Endothelial cell of umbilical vein (primary cell): ENCODE measurements at regions not wholly inside any gene's neighbourhood (a gene's known extent, or its start where the extent isn't known, plus 50 kb on each side); places are given as distances from the start of the nearest gene placed in this dataset.

Experiments used
- BruUV-seq: library from RNA; stranded (reverse); fragments of 400-500 nt; replicated peaks from 2 replicates; lab custom pipeline; 2021; lab: Mats Ljungman, UMichigan
- CTCF ChIA-PET: fragments of 300-600, 350-600 bp; sonication (Branson Sonifier 250); formaldehyde crosslinking; loops from one replicate; lab custom pipeline; 2021; ENCODE audit warnings: antibody characterized with exemption, inconsistent platforms; lab: Charles Lee
- POLR2A ChIA-PET: fragments of 300-600, 350-600 bp; sonication (Branson Sonifier 250); formaldehyde crosslinking; loops from one replicate; lab custom pipeline; 2021; ENCODE audit warnings: antibody characterized with exemption, inconsistent platforms; lab: Charles Lee
- DNase-seq: peaks from one replicate; pipeline ENCODE4 v3.0.0-alpha.2; 2011; ENCODE audit warnings: low read depth, low spot score
- FAIRE-seq: peaks from 2 replicates; lab custom pipeline; 2011; peaks lifted over from hg19 to GRCh38; lab: Jason Lieb, UNC
- H2AFZ ChIP-seq: 2 replicates; pipeline ENCODE4 v1.6.0; 2012; ENCODE audit warnings: low read depth, low read length, control low read depth, inconsistent platforms
- H3K27ac ChIP-seq: 2 replicates; pipeline ENCODE4 v1.5.1; 2011; ENCODE audit warnings: low read depth, mild to moderate bottlenecking, control low read depth, low read length, moderate library complexity; ENCODE audit not compliant: insufficient read depth
- H3K27me3 ChIP-seq, 2 experiments: 2 replicates each; pipeline versions ENCODE4 v1.6.0 to v1.6.1; 2011; ENCODE audit warnings: low read length in 2 of 2, mixed read lengths in 1 of 2; ENCODE audit not compliant: control insufficient read depth in 2 of 2, insufficient read depth in 2 of 2
- H3K36me3 ChIP-seq, 2 experiments: 2 replicates in 1 of 2; 3 replicates in 1 of 2; pipeline ENCODE4 v1.5.1; 2011; ENCODE audit warnings: low read length in 2 of 2, mild to moderate bottlenecking in 1 of 2, moderate library complexity in 1 of 2; ENCODE audit not compliant: control insufficient read depth in 2 of 2, insufficient read depth in 2 of 2; ENCODE audit errors: extremely low read depth in 1 of 2
- H3K4me1 ChIP-seq: 3 replicates; pipeline ENCODE4 v1.5.1; 2011; ENCODE audit warnings: mild to moderate bottlenecking, low read length; ENCODE audit not compliant: control insufficient read depth, insufficient read depth; ENCODE audit errors: extremely low read depth
- H3K4me2 ChIP-seq: 2 replicates; pipeline ENCODE4 v1.6.1; 2011; ENCODE audit warnings: low read length, control low read depth, mixed read lengths; ENCODE audit not compliant: insufficient read depth
- H3K4me3 ChIP-seq, 3 experiments: fragments of 200-600 bp in 1 of 3; sonication (generic), shearing (Covaris generic) in 1 of 3; replicated peaks in 1 of 3; 2 replicates each; pipeline ENCODE4 v1.5.1; 2011 to 2016; ENCODE audit warnings: control low read depth in 3 of 3, low read length in 3 of 3, mild to moderate bottlenecking in 2 of 3, inconsistent platforms in 1 of 3, low read depth in 1 of 3, moderate library complexity in 1 of 3; ENCODE audit not compliant: insufficient read depth in 1 of 3
- H3K79me2 ChIP-seq: 2 replicates; pipeline ENCODE4 v1.6.0; 2012; ENCODE audit warnings: low read length, inconsistent platforms; ENCODE audit not compliant: control insufficient read depth, insufficient read depth
- H3K9ac ChIP-seq: replicated peaks from 2 replicates; pipeline ENCODE3; 2011; ENCODE audit warnings: low read length, control low read depth; ENCODE audit not compliant: insufficient read depth; ENCODE audit errors: extremely low read depth
- H3K9me1 ChIP-seq: replicated peaks from 3 replicates; pipeline ENCODE4 v1.6.0; 2011; ENCODE audit warnings: mild to moderate bottlenecking, low read length; ENCODE audit not compliant: control insufficient read depth, insufficient read depth; ENCODE audit errors: extremely low read depth
- H3K9me3 ChIP-seq: replicated peaks from 2 replicates; pipeline ENCODE4 v1.5.1; 2012; ENCODE audit warnings: low read length, inconsistent platforms; ENCODE audit not compliant: control insufficient read depth, insufficient read depth
- H4K20me1 ChIP-seq: replicated peaks from 2 replicates; pipeline ENCODE3; 2011; ENCODE audit warnings: mild to moderate bottlenecking, low read length; ENCODE audit not compliant: control insufficient read depth, insufficient read depth; ENCODE audit errors: extremely low read depth
- EZH2 ChIP-seq: IDR thresholded peaks from 2 replicates; pipeline ENCODE4 v1.6.1; 2012; ENCODE audit warnings: borderline replicate concordance, low read depth, mild to moderate bottlenecking, moderate library complexity, low read length, inconsistent platforms; ENCODE audit not compliant: severe bottlenecking
- FOS ChIP-seq: IDR thresholded peaks from 2 replicates; pipeline ENCODE4 v1.6.1; 2011; ENCODE audit warnings: mild to moderate bottlenecking, low read length, moderate library complexity, borderline replicate concordance; ENCODE audit not compliant: insufficient read depth
- GATA2 ChIP-seq: IDR thresholded peaks from 2 replicates; pipeline ENCODE4 v1.7.0; 2011; ENCODE audit warnings: low read depth, mild to moderate bottlenecking, moderate library complexity, mixed read lengths, low read length; ENCODE audit not compliant: insufficient read length, insufficient read depth
- JUN ChIP-seq: IDR thresholded peaks from 2 replicates; pipeline ENCODE4 v1.6.1; 2011; ENCODE audit warnings: borderline replicate concordance, low read depth; ENCODE audit not compliant: insufficient read length, insufficient read depth
- MAX ChIP-seq: IDR thresholded peaks from 2 replicates; pipeline ENCODE4 v1.6.1; 2011; ENCODE audit not compliant: insufficient read depth, insufficient read length
- MYC ChIP-seq: IDR thresholded peaks from one replicate; pipeline ENCODE4 v1.6.1; 2011; ENCODE audit warnings: mild to moderate bottlenecking, low read depth, low read length
- POLR2A ChIP-seq: IDR thresholded peaks from 2 replicates; pipeline ENCODE4 v1.6.1; 2012; ENCODE audit warnings: low read depth, mild to moderate bottlenecking, control low read depth, low read length
- POLR2AphosphoS5 ChIP-seq: IDR thresholded peaks from 2 replicates; pipeline ENCODE4 v1.6.1; 2012; ENCODE audit warnings: low read depth, mild to moderate bottlenecking, control low read depth, low read length, moderate library complexity; ENCODE audit not compliant: insufficient read depth
- dilution Hi-C: fragments of 300-500 bp; cut with MboI; formaldehyde crosslinking; loops from one replicate; pipeline ENCODE4 v1.15.0; 2019; ENCODE audit warnings: low sequenced_read_pairs; ENCODE audit not compliant: extremely low pct_ligation_motif_present
- intact Hi-C: fragments of 100-400 bp; cut with micrococcal nuclease; formaldehyde crosslinking; loops from one replicate; pipeline ENCODE4 v1.10.0; 2022
- TF ChIP-seq, protein P1 (sequence below), 2 donors: IDR thresholded peaks; 1 replicate in 1 of 2; 2 replicates in 1 of 2; pipeline ENCODE4 v1.5.1; 2011; ENCODE audit warnings: low read length in 2 of 2, mild to moderate bottlenecking in 2 of 2, moderate library complexity in 2 of 2, control low read depth in 1 of 2, inconsistent platforms in 1 of 2, low read depth in 1 of 2; ENCODE audit not compliant: insufficient read depth in 1 of 2; ENCODE audit errors: extremely low read depth in 1 of 2

- H3K36me3 ChIP-seq = no peaks in the 10 kb centered on the region
- H3K79me2 ChIP-seq = no peaks in the 10 kb centered on the region
- no peak overlapping the region for H3K4me3 ChIP-seq
- ChIA-PET CTCF (interaction anchor here (1.6 to 2.0 kb wide), 2 partner anchors 8 to 62 kb away, joined by 7 to 17 read pairs; no protein-coding TSS in a partner anchor), POLR2A (no interaction called here)
- FAIRE-seq (no peak), DNase-seq (no peak)
- H3K9me1 ChIP-seq = no peaks in the 10 kb centered on the region
- dilution Hi-C loops = no loop called here
- TF ChIP-seq FOS (no peak), EZH2 (no peak), MAX (no peak), POLR2A (no peak), POLR2AphosphoS5 (no peak), MYC (no peak), GATA2 (no peak), JUN (no peak)
- TF ChIP-seq, protein P1, sequence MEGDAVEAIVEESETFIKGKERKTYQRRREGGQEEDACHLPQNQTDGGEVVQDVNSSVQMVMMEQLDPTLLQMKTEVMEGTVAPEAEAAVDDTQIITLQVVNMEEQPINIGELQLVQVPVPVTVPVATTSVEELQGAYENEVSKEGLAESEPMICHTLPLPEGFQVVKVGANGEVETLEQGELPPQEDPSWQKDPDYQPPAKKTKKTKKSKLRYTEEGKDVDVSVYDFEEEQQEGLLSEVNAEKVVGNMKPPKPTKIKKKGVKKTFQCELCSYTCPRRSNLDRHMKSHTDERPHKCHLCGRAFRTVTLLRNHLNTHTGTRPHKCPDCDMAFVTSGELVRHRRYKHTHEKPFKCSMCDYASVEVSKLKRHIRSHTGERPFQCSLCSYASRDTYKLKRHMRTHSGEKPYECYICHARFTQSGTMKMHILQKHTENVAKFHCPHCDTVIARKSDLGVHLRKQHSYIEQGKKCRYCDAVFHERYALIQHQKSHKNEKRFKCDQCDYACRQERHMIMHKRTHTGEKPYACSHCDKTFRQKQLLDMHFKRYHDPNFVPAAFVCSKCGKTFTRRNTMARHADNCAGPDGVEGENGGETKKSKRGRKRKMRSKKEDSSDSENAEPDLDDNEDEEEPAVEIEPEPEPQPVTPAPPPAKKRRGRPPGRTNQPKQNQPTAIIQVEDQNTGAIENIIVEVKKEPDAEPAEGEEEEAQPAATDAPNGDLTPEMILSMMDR (IDR thresholded peaks at IDR 0.05; ENCODE audit: extremely low read depth in 1 of 2, insufficient read depth in 1 of 2, low read depth in 1 of 2, low read length in 2 of 2) = no peak
- H3K4me2 ChIP-seq = no peak overlapping the region
- BruUV-seq = no TSS peak
- no peaks in the 10 kb centered on the region for H4K20me1 ChIP-seq
- no peak overlapping the region for H3K27ac ChIP-seq
- no peaks in the 10 kb centered on the region for H3K27me3 ChIP-seq
- no peaks in the 10 kb centered on the region for H3K4me1 ChIP-seq
- H3K9me3 ChIP-seq = no peaks in the 10 kb centered on the region
- intact Hi-C loops = no loop called here
- H3K9ac ChIP-seq = no peak overlapping the region
- H2AFZ ChIP-seq = no peak overlapping the region
Measured at GRCh38 chr19:34034318-34034846, 137.9 kb upstream of the LSM14A start.
